Osteocyte (in vitro differentiated cells): ENCODE measurements at regions not wholly inside any gene's neighbourhood (a gene's known extent, or its start where the extent isn't known, plus 50 kb on each side); places are given as distances from the start of the nearest gene placed in this dataset.

Experiments used
- DNase-seq: peaks from one replicate; pipeline ENCODE4 v3.0.0; 2021; ENCODE audit warnings: mixed read lengths; ENCODE audit not compliant: unreplicated experiment; ENCODE audit errors: extremely low spot score
- H3K27ac Mint-ChIP-seq: one replicate; pipeline ENCODE4 v1.8.0; 2021; ENCODE audit warnings: mild to moderate bottlenecking, mixed read lengths; ENCODE audit not compliant: unreplicated experiment
- H3K27me3 Mint-ChIP-seq: one replicate; pipeline ENCODE4 v1.8.0; 2021; ENCODE audit warnings: mixed read lengths; ENCODE audit not compliant: unreplicated experiment
- H3K36me3 Mint-ChIP-seq: one replicate; pipeline ENCODE4 v1.8.0; 2021; ENCODE audit warnings: mixed read lengths; ENCODE audit not compliant: unreplicated experiment
- H3K4me1 Mint-ChIP-seq: one replicate; pipeline ENCODE4 v1.8.0; 2021; ENCODE audit warnings: mixed read lengths; ENCODE audit not compliant: unreplicated experiment
- H3K4me3 Mint-ChIP-seq: one replicate; pipeline ENCODE4 v1.8.0; 2021; ENCODE audit warnings: mild to moderate bottlenecking, moderate library complexity, mixed read lengths; ENCODE audit not compliant: unreplicated experiment
- H3K9me3 Mint-ChIP-seq: one replicate; pipeline ENCODE4 v1.8.0; 2021; ENCODE audit warnings: mixed read lengths; ENCODE audit not compliant: unreplicated experiment
- TF ChIP-seq, protein P1 (sequence below): fragments of 200-600 bp; sonication (generic); IDR thresholded peaks from 2 replicates; pipeline ENCODE4 v1.5.0; 2021; ENCODE audit warnings: antibody characterized with exemption, mild to moderate bottlenecking, moderate library complexity

DNA sequence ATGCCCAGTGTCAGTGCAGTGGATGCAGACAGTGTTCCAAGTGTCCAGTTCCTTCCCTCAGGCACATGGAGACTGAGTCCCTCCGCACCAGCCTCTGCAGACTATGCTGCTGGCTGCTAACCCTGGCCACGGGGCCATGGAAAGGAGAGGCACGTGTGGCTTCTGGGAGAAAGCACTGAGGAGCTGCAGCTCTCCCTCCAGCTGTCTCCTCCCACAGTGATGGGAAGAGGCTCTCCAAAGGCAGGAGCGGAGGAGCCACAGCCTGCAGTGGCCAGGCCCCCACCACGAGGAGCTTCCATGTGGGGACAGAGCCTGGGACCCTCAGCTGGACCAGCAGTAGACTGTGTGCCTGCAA is 141.1 kb downstream of the NDUFA10 start:
- H3K27ac Mint-ChIP-seq: no peak overlapping the region
- peaks cover 5% of the 10 kb centered on the region for H3K27me3 Mint-ChIP-seq
- peaks cover 14% of the 10 kb centered on the region for H3K4me1 Mint-ChIP-seq
- TF ChIP-seq, protein P1, sequence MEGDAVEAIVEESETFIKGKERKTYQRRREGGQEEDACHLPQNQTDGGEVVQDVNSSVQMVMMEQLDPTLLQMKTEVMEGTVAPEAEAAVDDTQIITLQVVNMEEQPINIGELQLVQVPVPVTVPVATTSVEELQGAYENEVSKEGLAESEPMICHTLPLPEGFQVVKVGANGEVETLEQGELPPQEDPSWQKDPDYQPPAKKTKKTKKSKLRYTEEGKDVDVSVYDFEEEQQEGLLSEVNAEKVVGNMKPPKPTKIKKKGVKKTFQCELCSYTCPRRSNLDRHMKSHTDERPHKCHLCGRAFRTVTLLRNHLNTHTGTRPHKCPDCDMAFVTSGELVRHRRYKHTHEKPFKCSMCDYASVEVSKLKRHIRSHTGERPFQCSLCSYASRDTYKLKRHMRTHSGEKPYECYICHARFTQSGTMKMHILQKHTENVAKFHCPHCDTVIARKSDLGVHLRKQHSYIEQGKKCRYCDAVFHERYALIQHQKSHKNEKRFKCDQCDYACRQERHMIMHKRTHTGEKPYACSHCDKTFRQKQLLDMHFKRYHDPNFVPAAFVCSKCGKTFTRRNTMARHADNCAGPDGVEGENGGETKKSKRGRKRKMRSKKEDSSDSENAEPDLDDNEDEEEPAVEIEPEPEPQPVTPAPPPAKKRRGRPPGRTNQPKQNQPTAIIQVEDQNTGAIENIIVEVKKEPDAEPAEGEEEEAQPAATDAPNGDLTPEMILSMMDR: no peak
- H3K9me3 Mint-ChIP-seq: peaks cover 27% of the 10 kb centered on the region
- no peaks in the 10 kb centered on the region for H3K36me3 Mint-ChIP-seq
- peak; percentile 64 for DNase-seq
- no peak overlapping the region for H3K4me3 Mint-ChIP-seq

DNA sequence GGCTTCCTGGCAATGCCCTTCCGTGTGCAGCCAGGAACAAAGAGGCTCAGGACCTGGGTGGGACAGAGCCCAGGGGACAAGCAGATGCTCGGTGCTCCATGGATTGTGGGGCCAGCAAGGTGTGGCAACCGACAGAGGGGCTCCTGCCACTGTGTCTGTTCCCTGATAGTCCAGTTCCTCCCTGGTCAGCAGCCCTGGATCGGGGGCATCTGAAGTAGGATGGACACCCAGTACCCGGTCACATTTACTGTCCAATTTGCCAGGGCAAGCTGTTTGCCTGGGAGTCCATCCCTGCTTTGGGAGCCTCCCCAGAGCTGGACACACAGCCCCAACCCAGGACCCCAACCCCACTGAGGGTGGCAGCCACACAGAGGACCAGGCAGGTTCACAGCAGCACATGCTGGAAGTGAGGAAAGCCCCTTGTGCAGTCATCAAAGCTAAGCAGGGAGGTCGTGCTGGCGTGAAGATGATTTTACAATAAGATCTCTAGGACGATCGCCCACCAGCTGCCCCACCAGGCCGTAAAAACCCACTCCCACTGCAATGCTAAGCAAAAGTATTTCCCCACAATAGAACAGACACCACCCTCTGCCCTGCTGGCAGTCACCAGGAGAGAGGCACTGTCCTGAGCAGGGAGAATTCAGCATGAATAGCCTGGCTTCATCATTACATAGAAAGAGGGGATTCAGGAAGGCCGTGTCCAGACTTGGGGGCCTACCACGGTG is 141.7 kb downstream of the NDUFA10 start:
- H3K27me3 Mint-ChIP-seq: peaks cover 5% of the 10 kb centered on the region
- TF ChIP-seq, protein P1: no peak
- H3K4me1 Mint-ChIP-seq: peaks cover 14% of the 10 kb centered on the region
- no peak overlapping the region for H3K27ac Mint-ChIP-seq
- no peaks in the 10 kb centered on the region for H3K36me3 Mint-ChIP-seq
- no peak overlapping the region for H3K4me3 Mint-ChIP-seq
- peaks cover 27% of the 10 kb centered on the region for H3K9me3 Mint-ChIP-seq
- no peak for DNase-seq

DNA sequence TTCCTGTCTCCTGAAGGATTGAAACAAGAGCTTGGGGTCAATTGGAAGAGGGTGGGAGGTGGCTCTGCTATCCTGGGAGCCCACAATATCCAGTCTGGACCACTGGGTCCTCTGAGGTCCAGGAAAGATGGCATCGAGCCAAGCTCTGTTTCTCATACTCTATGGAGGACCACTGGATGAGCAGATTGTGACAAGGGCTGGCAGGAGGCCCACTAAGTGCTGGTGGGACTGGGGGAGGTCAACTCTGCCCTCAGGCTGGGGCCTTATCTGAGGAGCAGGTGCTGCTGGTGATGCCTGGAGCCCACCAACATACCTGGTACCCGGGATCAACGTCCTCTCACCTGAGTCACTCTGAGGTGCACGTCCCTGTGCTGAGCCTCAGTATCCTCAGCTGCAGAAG is 142.4 kb downstream of the NDUFA10 start:
- DNase-seq: peak; percentile 65
- H3K27me3 Mint-ChIP-seq: peaks cover 3% of the 10 kb centered on the region
- H3K27ac Mint-ChIP-seq: no peak overlapping the region
- no peak overlapping the region for H3K4me3 Mint-ChIP-seq
- TF ChIP-seq, protein P1: no peak
- H3K9me3 Mint-ChIP-seq: peaks cover 27% of the 10 kb centered on the region
- no peaks in the 10 kb centered on the region for H3K36me3 Mint-ChIP-seq
- H3K4me1 Mint-ChIP-seq: peaks cover 14% of the 10 kb centered on the region

DNA sequence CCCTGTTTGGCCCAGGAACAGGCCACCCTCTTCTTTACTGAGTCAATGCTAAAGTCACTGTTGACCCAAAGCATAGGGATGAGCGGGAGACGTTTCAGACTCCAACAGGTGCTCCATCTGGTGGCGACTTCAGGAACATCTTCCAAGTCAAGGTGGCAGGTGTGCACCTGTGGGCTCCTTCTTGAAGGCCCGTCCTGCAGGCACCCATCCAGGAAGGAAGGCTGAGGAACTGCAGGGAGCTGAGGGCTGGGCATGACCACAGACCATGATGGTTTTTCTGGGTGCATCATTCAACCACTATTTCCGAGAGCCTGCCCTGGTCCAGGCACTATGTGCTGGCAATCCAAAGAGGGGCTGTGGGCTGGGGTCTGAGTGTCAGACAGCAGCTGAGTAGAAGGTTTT is 142.8 kb downstream of the NDUFA10 start:
- no peaks in the 10 kb centered on the region for H3K27me3 Mint-ChIP-seq
- peaks cover 14% of the 10 kb centered on the region for H3K4me1 Mint-ChIP-seq
- H3K9me3 Mint-ChIP-seq: peaks cover 26% of the 10 kb centered on the region
- TF ChIP-seq, protein P1: peak; percentile 29
- DNase-seq: no peak
- H3K27ac Mint-ChIP-seq: no peak overlapping the region
- no peak overlapping the region for H3K4me3 Mint-ChIP-seq
- H3K36me3 Mint-ChIP-seq: no peaks in the 10 kb centered on the region

DNA sequence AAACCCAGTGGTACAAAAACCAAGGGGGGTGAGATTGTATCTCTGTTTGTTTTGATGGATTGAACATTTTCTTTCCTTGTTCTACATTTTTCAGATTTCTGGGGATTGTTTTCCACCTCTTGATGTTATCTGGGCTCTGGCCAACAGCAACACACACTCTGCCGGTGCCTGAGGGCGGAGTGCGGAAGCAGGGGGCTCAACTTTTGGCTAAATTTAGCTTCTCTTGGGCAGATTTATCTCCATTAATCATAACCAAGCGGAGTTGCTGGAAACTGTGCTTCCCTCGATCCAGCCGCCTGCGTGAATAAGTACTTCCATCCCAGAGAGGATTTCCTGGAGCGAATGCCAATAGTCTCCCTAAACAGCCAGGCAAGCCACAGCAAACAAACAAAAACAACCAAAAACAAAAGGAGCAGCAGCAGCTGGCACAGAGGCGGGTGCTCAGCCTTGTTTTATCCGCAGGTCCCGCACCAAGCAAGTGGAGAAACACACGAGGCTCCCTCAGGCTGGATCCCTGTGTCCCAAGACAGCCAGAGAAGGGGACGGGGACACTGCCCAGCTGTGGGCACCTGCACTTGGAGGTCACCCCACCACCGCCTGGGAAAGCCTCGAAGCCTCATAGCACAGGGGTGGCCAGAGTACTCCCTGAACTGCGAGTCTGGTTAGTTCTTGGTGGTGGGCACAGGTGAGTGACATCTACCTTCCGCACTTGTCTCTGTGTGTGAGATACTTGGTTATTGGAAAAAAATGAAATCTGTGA is 143.4 kb downstream of the NDUFA10 start:
- Mint-ChIP-seq H3K4me3 (no peak overlapping the region), H3K36me3 (no peaks in the 10 kb centered on the region), H3K4me1 (peaks cover 14% of the 10 kb centered on the region), H3K27me3 (no peaks in the 10 kb centered on the region), H3K27ac (peak overlapping the region; percentile 40), H3K9me3 (peaks cover 20% of the 10 kb centered on the region)
- peak; percentile 64 for DNase-seq
- TF ChIP-seq, protein P1: no peak
